ENCODE measurements at regions not wholly inside any gene's neighbourhood (a gene's known extent, or its start where the extent isn't known, plus 50 kb on each side); places are given as distances from the start of the nearest gene placed in this dataset.

DNA sequence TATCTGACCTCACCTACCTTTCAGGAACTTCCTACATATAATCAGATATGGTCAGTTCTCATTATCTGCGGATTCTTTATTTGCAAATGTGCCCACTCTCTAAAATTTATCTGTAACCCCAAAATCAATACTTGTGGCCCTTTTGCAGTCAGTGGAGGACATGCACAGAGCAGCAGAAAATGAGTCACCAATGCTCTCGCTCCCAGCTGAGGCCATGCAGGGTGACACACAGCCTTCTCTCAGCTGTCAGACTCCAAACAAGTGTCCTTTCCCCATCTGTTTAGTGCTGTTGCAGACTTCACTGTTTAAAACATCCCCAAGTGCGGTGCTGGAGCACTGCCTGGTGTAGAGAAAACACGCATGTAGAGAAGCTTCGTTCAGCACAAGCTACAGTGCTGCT is 171.9 kb upstream of the SALL3 start:
- TF ChIP-seq, protein P1, sequence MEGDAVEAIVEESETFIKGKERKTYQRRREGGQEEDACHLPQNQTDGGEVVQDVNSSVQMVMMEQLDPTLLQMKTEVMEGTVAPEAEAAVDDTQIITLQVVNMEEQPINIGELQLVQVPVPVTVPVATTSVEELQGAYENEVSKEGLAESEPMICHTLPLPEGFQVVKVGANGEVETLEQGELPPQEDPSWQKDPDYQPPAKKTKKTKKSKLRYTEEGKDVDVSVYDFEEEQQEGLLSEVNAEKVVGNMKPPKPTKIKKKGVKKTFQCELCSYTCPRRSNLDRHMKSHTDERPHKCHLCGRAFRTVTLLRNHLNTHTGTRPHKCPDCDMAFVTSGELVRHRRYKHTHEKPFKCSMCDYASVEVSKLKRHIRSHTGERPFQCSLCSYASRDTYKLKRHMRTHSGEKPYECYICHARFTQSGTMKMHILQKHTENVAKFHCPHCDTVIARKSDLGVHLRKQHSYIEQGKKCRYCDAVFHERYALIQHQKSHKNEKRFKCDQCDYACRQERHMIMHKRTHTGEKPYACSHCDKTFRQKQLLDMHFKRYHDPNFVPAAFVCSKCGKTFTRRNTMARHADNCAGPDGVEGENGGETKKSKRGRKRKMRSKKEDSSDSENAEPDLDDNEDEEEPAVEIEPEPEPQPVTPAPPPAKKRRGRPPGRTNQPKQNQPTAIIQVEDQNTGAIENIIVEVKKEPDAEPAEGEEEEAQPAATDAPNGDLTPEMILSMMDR (conservative IDR thresholded peaks at IDR 0.05; ENCODE audit: low read length), result no peak
- TF ChIP-seq EZH2phosphoT487 (IDR thresholded peaks at IDR 0.05; ENCODE audit: borderline replicate concordance, low read depth, low read length), result no peak
- peaks cover 11% of the 10 kb centered on the region for H3K4me1 ChIP-seq (ENCODE audit: insufficient read depth, low read length, poor library complexity, severe bottlenecking)
- H3K4me3 ChIP-seq (ENCODE audit: low read depth, low read length, poor library complexity, severe bottlenecking), result no peak overlapping the region
- H3K4me2 ChIP-seq (ENCODE audit: low read length), result no peak overlapping the region
- no peak overlapping the region for H2AFZ ChIP-seq (ENCODE audit: low read length)
- no peaks in the 10 kb centered on the region for H3K9me2 ChIP-seq (ENCODE audit: insufficient read depth, low read length)
- intact Hi-C loops (cut with micrococcal nuclease; ENCODE audit: unreplicated experiment), result no loop called here
- ChIA-PET POLR2A (no interaction called here), CTCF (ENCODE audit: unreplicated experiment) (no interaction called here)
- H3K36me3 ChIP-seq (ENCODE audit: insufficient read depth, low read length), result no peaks in the 10 kb centered on the region
- no peaks in the 10 kb centered on the region for H3K9me3 ChIP-seq (ENCODE audit: low read length)
- BruUV-seq (replicated peaks), result no TSS peak
- H3K27ac ChIP-seq (ENCODE audit: low read depth, low read length, poor library complexity, severe bottlenecking), result no peak overlapping the region
- no peaks in the 10 kb centered on the region for H4K20me1 ChIP-seq (ENCODE audit: insufficient read depth, low read length)
- no peak for DNase-seq (ENCODE audit: low spot score)
- no peaks in the 10 kb centered on the region for H3K79me2 ChIP-seq (ENCODE audit: insufficient read depth, low read depth, low read length)

DNA sequence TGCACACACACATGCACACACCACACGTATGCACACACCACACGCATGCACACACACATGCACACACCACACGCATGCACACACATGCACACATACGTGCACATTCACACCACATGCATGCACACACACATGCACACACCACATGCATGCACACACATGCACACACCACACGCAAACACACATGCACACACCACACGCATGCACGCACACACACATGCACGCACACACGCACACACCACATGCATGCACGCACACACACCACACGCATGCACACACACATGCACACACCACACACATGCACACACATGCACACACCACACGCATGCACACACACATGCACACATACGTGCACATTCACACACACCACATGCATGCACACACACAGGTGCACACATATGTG is 169.8 kb upstream of the SALL3 start:
- CTCF ChIA-PET (ENCODE audit: unreplicated experiment), result no interaction called here

DNA sequence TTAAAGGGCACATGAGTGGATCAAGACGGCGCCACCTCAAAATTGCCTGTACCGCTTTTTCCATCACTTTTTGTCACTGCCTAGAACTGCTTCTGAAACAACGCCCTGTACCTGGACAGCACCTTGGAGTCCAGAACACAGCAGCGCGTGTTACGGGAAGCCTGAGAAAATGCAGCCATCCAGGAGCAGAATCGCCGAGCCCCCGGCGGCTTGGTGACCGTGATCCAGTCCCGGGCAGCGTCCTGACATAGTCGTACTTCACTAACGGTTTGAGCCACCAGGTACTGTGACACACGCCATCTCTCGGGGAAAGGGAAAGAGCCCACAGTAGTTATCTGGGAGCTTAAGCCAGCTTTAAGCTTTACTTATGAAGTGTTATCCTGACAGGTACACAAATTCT is 168.9 kb upstream of the SALL3 start:
- no peak for TF ChIP-seq EZH2phosphoT487 (IDR thresholded peaks at IDR 0.05; ENCODE audit: borderline replicate concordance, low read depth, low read length)
- TF ChIP-seq, protein P1 (conservative IDR thresholded peaks at IDR 0.05; ENCODE audit: low read length), result no peak
- CTCF ChIA-PET (ENCODE audit: unreplicated experiment), result no interaction called here
- no peaks in the 10 kb centered on the region for H3K36me3 ChIP-seq (ENCODE audit: insufficient read depth, low read length)
- DNase-seq (ENCODE audit: low spot score), result no peak
- no peaks in the 10 kb centered on the region for H4K20me1 ChIP-seq (ENCODE audit: insufficient read depth, low read length)
- H3K4me2 ChIP-seq (ENCODE audit: low read length), result no peak overlapping the region
- no peak overlapping the region for H3K4me3 ChIP-seq (ENCODE audit: low read depth, low read length, poor library complexity, severe bottlenecking)
- H3K79me2 ChIP-seq (ENCODE audit: insufficient read depth, low read depth, low read length), result no peaks in the 10 kb centered on the region
- no TSS peak for BruUV-seq (replicated peaks)
- H2AFZ ChIP-seq (ENCODE audit: low read length), result no peak overlapping the region
- intact Hi-C loops (cut with micrococcal nuclease; ENCODE audit: unreplicated experiment), result no loop called here
- POLR2A ChIA-PET, result no interaction called here
- H3K27ac ChIP-seq (ENCODE audit: low read depth, low read length, poor library complexity, severe bottlenecking), result no peak overlapping the region
- no peaks in the 10 kb centered on the region for H3K9me2 ChIP-seq (ENCODE audit: insufficient read depth, low read length)
- H3K9me3 ChIP-seq (ENCODE audit: low read length), result no peaks in the 10 kb centered on the region
- H3K4me1 ChIP-seq (ENCODE audit: insufficient read depth, low read length, poor library complexity, severe bottlenecking), result peaks cover 7% of the 10 kb centered on the region

More for the DNA sequence above, 169.8 kb upstream of the SALL3 start:
- Histone ChIP-seq H3K9me2 (ENCODE audit: insufficient read depth, low read length) (no peaks in the 10 kb centered on the region), H3K4me3 (ENCODE audit: low read depth, low read length, poor library complexity, severe bottlenecking) (no peak overlapping the region), H3K4me1 (ENCODE audit: insufficient read depth, low read length, poor library complexity, severe bottlenecking) (peaks cover 11% of the 10 kb centered on the region), H3K79me2 (ENCODE audit: insufficient read depth, low read depth, low read length) (no peaks in the 10 kb centered on the region), H2AFZ (ENCODE audit: low read length) (no peak overlapping the region), H3K4me2 (ENCODE audit: low read length) (no peak overlapping the region), H3K36me3 (ENCODE audit: insufficient read depth, low read length) (no peaks in the 10 kb centered on the region), H3K9me3 (ENCODE audit: low read length) (no peaks in the 10 kb centered on the region), H3K27ac (ENCODE audit: low read depth, low read length, poor library complexity, severe bottlenecking) (no peak overlapping the region), H4K20me1 (ENCODE audit: insufficient read depth, low read length) (no peaks in the 10 kb centered on the region)
- no TSS peak for BruUV-seq (replicated peaks)
- POLR2A ChIA-PET, result no interaction called here
- intact Hi-C loops (cut with micrococcal nuclease; ENCODE audit: unreplicated experiment), result no loop called here
- TF ChIP-seq, protein P1 (conservative IDR thresholded peaks at IDR 0.05; ENCODE audit: low read length), result no peak
- TF ChIP-seq EZH2phosphoT487 (IDR thresholded peaks at IDR 0.05; ENCODE audit: borderline replicate concordance, low read depth, low read length), result no peak
- DNase-seq (ENCODE audit: low spot score), result no peak
